Retinal pigment epithelial cell (primary cell): ENCODE measurements at regions not wholly inside any gene's neighbourhood (a gene's known extent, or its start where the extent isn't known, plus 50 kb on each side); places are given as distances from the start of the nearest gene placed in this dataset.
A peak's percentile ranks its signal among the peaks of the same experiment; 100 is the strongest.

ENCODE experiments used
- DNase-seq: peaks from one replicate; pipeline ENCODE4 v3.0.0-alpha.2; 2010; ENCODE audit warnings: low read depth
- H3K4me3 ChIP-seq: 2 replicates; pipeline ENCODE4 v1.5.1; 2011; ENCODE audit warnings: mild to moderate bottlenecking, low read length, control low read depth, moderate library complexity
- CTCF ChIP-seq: conservative IDR thresholded peaks from 2 replicates; pipeline ENCODE4 v1.5.1; 2011; ENCODE audit warnings: low read depth, low read length, control low read depth, inconsistent platforms

GRCh38 chr2:205937211-205937610 is 148.8 kb downstream of the INO80D start:
- H3K4me3 ChIP-seq = no peak overlapping the region
- TF ChIP-seq CTCF = no peak
- DNase-seq = no peak

DNA sequence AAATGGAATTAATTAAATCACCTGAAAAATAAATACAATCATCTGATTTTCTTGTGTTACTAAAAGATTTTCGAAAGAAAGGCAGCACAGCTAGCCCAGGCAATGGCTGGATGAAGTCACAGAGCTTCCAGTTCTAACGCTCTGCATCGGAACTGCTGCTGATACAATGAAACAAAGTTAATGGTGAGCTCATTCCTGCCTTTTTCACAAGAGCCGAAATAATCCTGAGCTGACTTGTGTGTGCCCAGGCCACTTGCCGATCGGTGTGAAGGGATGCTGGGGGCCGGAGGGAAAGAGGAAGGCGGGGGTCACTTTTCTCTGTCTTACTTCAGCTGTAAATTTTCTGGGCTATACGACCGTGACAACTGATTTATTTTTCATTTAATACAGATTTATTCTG is 149.5 kb downstream of the INO80D start:
- DNase-seq = no peak
- H3K4me3 ChIP-seq = no peak overlapping the region
- no peak for TF ChIP-seq CTCF

DNA sequence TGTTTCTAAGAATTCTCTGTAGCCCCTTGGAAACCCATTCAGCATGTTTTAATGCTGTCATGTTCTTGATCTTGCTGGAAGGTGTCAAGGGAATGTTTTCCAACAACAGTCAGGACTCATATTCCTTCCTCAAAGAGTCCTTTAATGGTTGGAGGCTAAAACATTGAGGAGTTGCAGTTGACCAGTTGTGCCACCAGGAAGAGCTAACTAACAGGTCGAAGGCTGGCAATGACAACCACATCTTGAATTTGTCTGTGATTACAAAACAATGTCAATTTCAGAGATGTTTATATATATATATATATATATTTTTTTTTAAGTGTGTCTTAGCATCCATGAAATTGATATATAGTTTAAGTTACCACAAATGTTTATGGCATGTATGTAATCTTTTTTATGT is 151.5 kb downstream of the INO80D start:
- TF ChIP-seq CTCF = peak; percentile 25
- no peak overlapping the region for H3K4me3 ChIP-seq
- no peak for DNase-seq

GRCh38 chr2:205932861-205933260 is 153.1 kb downstream of the INO80D start:
- DNase-seq = no peak
- no peak for TF ChIP-seq CTCF
- H3K4me3 ChIP-seq = no peak overlapping the region

- TF ChIP-seq CTCF = no peak
- no peak for DNase-seq
- H3K4me3 ChIP-seq = no peak overlapping the region
Measured at GRCh38 chr2:205931388-205931787, 154.6 kb downstream of the INO80D start.

- TF ChIP-seq CTCF = no peak
- H3K4me3 ChIP-seq = no peak overlapping the region
- DNase-seq = peak; percentile 84
Measured at GRCh38 chr2:205930209-205930608, 155.8 kb downstream of the INO80D start.

- H3K4me3 ChIP-seq = no peak overlapping the region
- no peak for TF ChIP-seq CTCF
- no peak for DNase-seq
Measured at GRCh38 chr2:205929246-205929942, 156.6 kb downstream of the INO80D start.
